ENCODE measurements at regions not wholly inside any gene's neighbourhood (a gene's known extent, or its start where the extent isn't known, plus 50 kb on each side); places are given as distances from the start of the nearest gene placed in this dataset.

DNA sequence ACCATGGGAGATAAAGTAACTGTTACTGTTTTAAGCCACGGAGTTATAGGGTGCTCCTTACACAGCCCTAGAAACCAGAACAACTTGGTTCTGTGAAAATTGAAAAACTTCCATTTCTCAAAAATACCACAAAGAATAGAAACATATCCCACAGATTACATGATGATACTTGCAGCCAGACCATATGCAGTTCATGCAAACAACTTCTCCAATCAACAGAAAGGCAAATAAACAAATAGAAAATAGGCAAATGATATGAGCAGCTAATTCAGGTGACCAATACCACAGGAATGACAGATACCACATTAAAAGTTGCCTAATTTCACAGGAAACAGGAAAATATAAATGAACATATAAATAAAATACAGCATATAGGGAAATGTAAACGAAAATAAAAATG, 297.5 kb downstream of the HTR7 start:
- WGBS: 80% methylated on average over 2 of the region's 2 CpGs
- H3K27ac ChIP-seq (ENCODE audit: low read depth in 1 of 2, low read length in 1 of 2): no peak overlapping the region
- no peaks in the 10 kb centered on the region for H3K9me3 ChIP-seq (ENCODE audit: control insufficient read depth in 2 of 2, insufficient read depth in 1 of 2, low read length in 1 of 2)
- no peaks in the 10 kb centered on the region for H3K36me3 ChIP-seq (ENCODE audit: control insufficient read depth in 2 of 2, insufficient read depth in 2 of 2, low read length in 1 of 2)
- DNase-seq (ENCODE audit: low read depth in 6 of 9, low spot score in 9 of 9): no peak
- no peaks in the 10 kb centered on the region for H3K27me3 ChIP-seq (ENCODE audit: control insufficient read depth in 2 of 2, insufficient read depth in 1 of 2, low read length in 1 of 2)
- no peak overlapping the region for H3K4me3 ChIP-seq (ENCODE audit: low read length in 2 of 2)
- no peaks in the 10 kb centered on the region for H3K4me1 ChIP-seq (ENCODE audit: control insufficient read depth in 2 of 2, insufficient read depth in 2 of 2, low read length in 2 of 2)

GRCh38 chr10:90561666-90562065, 296.2 kb downstream of the HTR7 start:
- no peaks in the 10 kb centered on the region for H3K36me3 ChIP-seq (ENCODE audit: control insufficient read depth in 2 of 2, insufficient read depth in 2 of 2, low read length in 1 of 2)
- WGBS: 90% methylated on average over 4 of the region's 4 CpGs
- no peak for DNase-seq (ENCODE audit: low read depth in 6 of 9, low spot score in 9 of 9)
- H3K27me3 ChIP-seq (ENCODE audit: control insufficient read depth in 2 of 2, insufficient read depth in 1 of 2, low read length in 1 of 2): no peaks in the 10 kb centered on the region
- no peaks in the 10 kb centered on the region for H3K9me3 ChIP-seq (ENCODE audit: control insufficient read depth in 2 of 2, insufficient read depth in 1 of 2, low read length in 1 of 2)
- no peak overlapping the region for H3K4me3 ChIP-seq (ENCODE audit: low read length in 2 of 2)
- H3K27ac ChIP-seq (ENCODE audit: low read depth in 1 of 2, low read length in 1 of 2): no peak overlapping the region
- no peaks in the 10 kb centered on the region for H3K4me1 ChIP-seq (ENCODE audit: control insufficient read depth in 2 of 2, insufficient read depth in 2 of 2, low read length in 2 of 2)

- no peaks in the 10 kb centered on the region for H3K27me3 ChIP-seq (ENCODE audit: control insufficient read depth in 2 of 2, insufficient read depth in 1 of 2, low read length in 1 of 2)
- no peak overlapping the region for H3K4me3 ChIP-seq (ENCODE audit: low read length in 2 of 2)
- no peak overlapping the region for H3K27ac ChIP-seq (ENCODE audit: low read depth in 1 of 2, low read length in 1 of 2)
- DNase-seq (ENCODE audit: low read depth in 6 of 9, low spot score in 9 of 9): no peak
- WGBS: 93% methylated on average over 8 of the region's 8 CpGs
- H3K9me3 ChIP-seq (ENCODE audit: control insufficient read depth in 2 of 2, insufficient read depth in 1 of 2, low read length in 1 of 2): no peaks in the 10 kb centered on the region
- H3K36me3 ChIP-seq (ENCODE audit: control insufficient read depth in 2 of 2, insufficient read depth in 2 of 2, low read length in 1 of 2): no peaks in the 10 kb centered on the region
- no peaks in the 10 kb centered on the region for H3K4me1 ChIP-seq (ENCODE audit: control insufficient read depth in 2 of 2, insufficient read depth in 2 of 2, low read length in 2 of 2)
Measured at GRCh38 chr10:90571481-90572258, 286.2 kb downstream of the HTR7 start.

GRCh38 chr10:90575125-90575524, 282.7 kb downstream of the HTR7 start:
- Histone ChIP-seq H3K4me3 (ENCODE audit: low read length in 2 of 2) (no peak overlapping the region), H3K4me1 (ENCODE audit: control insufficient read depth in 2 of 2, insufficient read depth in 2 of 2, low read length in 2 of 2) (no peaks in the 10 kb centered on the region), H3K27ac (ENCODE audit: low read depth in 1 of 2, low read length in 1 of 2) (no peak overlapping the region), H3K27me3 (ENCODE audit: control insufficient read depth in 2 of 2, insufficient read depth in 1 of 2, low read length in 1 of 2) (no peaks in the 10 kb centered on the region), H3K9me3 (ENCODE audit: control insufficient read depth in 2 of 2, insufficient read depth in 1 of 2, low read length in 1 of 2) (no peaks in the 10 kb centered on the region), H3K36me3 (ENCODE audit: control insufficient read depth in 2 of 2, insufficient read depth in 2 of 2, low read length in 1 of 2) (no peaks in the 10 kb centered on the region)
- no peak for DNase-seq (ENCODE audit: low read depth in 6 of 9, low spot score in 9 of 9)
- 94% methylated on average over 3 of the region's 3 CpGs for WGBS

DNA sequence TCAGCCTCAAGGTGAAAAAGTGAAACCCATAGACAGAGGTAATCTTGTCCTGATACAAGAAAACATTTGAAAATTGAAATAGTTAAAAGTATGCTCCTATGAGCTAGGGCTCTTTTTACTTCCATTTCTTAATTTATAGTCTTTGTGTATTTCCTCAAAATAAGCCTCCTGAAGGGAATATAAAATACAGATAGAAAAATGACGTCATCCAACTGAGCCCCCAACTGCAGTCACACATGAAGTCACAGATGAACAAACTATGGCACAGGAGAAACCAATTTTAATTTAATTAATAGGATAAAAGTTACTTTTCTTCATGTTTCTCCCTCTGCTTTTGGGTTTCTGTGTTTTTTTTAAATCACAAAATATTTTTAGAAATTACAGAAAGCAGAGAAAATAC, 280.3 kb downstream of the HTR7 start:
- no peaks in the 10 kb centered on the region for H3K36me3 ChIP-seq (ENCODE audit: control insufficient read depth in 2 of 2, insufficient read depth in 2 of 2, low read length in 1 of 2)
- no peaks in the 10 kb centered on the region for H3K27me3 ChIP-seq (ENCODE audit: control insufficient read depth in 2 of 2, insufficient read depth in 1 of 2, low read length in 1 of 2)
- 88% methylated on average over 1 of the region's 1 CpG for WGBS
- H3K9me3 ChIP-seq (ENCODE audit: control insufficient read depth in 2 of 2, insufficient read depth in 1 of 2, low read length in 1 of 2): no peaks in the 10 kb centered on the region
- H3K4me1 ChIP-seq (ENCODE audit: control insufficient read depth in 2 of 2, insufficient read depth in 2 of 2, low read length in 2 of 2): no peaks in the 10 kb centered on the region
- no peak for DNase-seq (ENCODE audit: low read depth in 6 of 9, low spot score in 9 of 9)
- H3K4me3 ChIP-seq (ENCODE audit: low read length in 2 of 2): no peak overlapping the region
- no peak overlapping the region for H3K27ac ChIP-seq (ENCODE audit: low read depth in 1 of 2, low read length in 1 of 2)

DNA sequence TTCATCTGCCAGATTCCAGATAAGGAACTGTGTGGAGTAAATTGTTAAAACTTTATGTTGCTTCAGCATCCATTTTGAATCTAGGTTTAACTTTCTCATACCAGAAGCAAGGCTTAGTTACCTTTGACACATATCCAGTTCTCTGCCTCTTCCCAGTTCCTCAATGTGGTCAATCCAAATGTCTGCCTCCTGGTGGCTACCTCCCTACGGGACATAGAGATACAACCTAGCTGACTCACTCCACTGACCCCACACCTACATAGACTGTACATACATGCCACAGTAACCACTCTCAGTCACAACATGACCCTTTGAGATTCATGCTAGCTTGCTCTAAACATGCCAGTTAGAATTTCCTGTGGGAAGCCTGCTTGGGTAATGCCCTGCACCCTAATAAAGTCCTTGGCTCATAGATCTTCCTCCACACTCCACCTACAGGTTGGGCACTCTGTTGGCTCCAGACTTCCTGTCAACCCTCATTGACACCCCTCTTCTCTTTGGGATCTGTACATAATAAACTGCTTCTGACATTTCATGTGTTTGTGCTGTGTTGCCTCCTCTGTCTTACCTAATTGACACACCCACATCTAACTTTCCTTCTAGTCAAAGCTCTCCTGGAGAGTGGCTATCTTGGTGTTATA, 278.1 kb downstream of the HTR7 start:
- no peaks in the 10 kb centered on the region for H3K27me3 ChIP-seq (ENCODE audit: control insufficient read depth in 2 of 2, insufficient read depth in 1 of 2, low read length in 1 of 2)
- no peaks in the 10 kb centered on the region for H3K9me3 ChIP-seq (ENCODE audit: control insufficient read depth in 2 of 2, insufficient read depth in 1 of 2, low read length in 1 of 2)
- H3K36me3 ChIP-seq (ENCODE audit: control insufficient read depth in 2 of 2, insufficient read depth in 2 of 2, low read length in 1 of 2): no peaks in the 10 kb centered on the region
- H3K4me1 ChIP-seq (ENCODE audit: control insufficient read depth in 2 of 2, insufficient read depth in 2 of 2, low read length in 2 of 2): no peaks in the 10 kb centered on the region
- no peak overlapping the region for H3K4me3 ChIP-seq (ENCODE audit: low read length in 2 of 2)
- H3K27ac ChIP-seq (ENCODE audit: low read depth in 1 of 2, low read length in 1 of 2): no peak overlapping the region
- WGBS: 73% methylated on average over 1 of the region's 1 CpG
- DNase-seq (ENCODE audit: low read depth in 6 of 9, low spot score in 9 of 9): no peak

DNA sequence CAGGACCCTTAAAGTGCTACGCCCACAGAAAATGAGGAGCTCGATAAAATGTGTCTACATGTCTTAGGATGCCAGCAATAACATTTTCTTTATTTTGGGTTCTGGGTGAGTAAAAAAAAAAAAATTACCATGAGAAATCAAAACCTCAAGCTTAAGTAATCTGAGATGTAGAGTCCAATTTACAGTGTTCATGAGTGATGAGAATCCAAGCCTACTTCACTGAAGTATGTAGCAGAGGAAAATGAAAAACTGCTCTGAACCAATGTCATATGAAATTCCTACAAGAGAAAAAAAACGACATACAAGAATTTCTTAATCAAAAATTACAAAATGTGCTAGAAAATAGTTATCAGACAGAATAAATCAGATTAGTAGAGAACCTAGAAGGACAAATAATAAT, 274.4 kb downstream of the HTR7 start:
- Histone ChIP-seq H3K4me3 (ENCODE audit: low read length in 2 of 2) (no peak overlapping the region), H3K4me1 (ENCODE audit: control insufficient read depth in 2 of 2, insufficient read depth in 2 of 2, low read length in 2 of 2) (no peaks in the 10 kb centered on the region), H3K27me3 (ENCODE audit: control insufficient read depth in 2 of 2, insufficient read depth in 1 of 2, low read length in 1 of 2) (no peaks in the 10 kb centered on the region), H3K27ac (ENCODE audit: low read depth in 1 of 2, low read length in 1 of 2) (no peak overlapping the region), H3K36me3 (ENCODE audit: control insufficient read depth in 2 of 2, insufficient read depth in 2 of 2, low read length in 1 of 2) (no peaks in the 10 kb centered on the region), H3K9me3 (ENCODE audit: control insufficient read depth in 2 of 2, insufficient read depth in 1 of 2, low read length in 1 of 2) (no peaks in the 10 kb centered on the region)
- no peak for DNase-seq (ENCODE audit: low read depth in 6 of 9, low spot score in 9 of 9)
- WGBS: 89% methylated on average over 3 of the region's 3 CpGs

GRCh38 chr10:90587081-90587491, 270.8 kb downstream of the HTR7 start:
- Histone ChIP-seq H3K27ac (ENCODE audit: low read depth in 1 of 2, low read length in 1 of 2) (no peak overlapping the region), H3K27me3 (ENCODE audit: control insufficient read depth in 2 of 2, insufficient read depth in 1 of 2, low read length in 1 of 2) (no peaks in the 10 kb centered on the region), H3K4me3 (ENCODE audit: low read length in 2 of 2) (no peak overlapping the region), H3K4me1 (ENCODE audit: control insufficient read depth in 2 of 2, insufficient read depth in 2 of 2, low read length in 2 of 2) (no peaks in the 10 kb centered on the region), H3K36me3 (ENCODE audit: control insufficient read depth in 2 of 2, insufficient read depth in 2 of 2, low read length in 1 of 2) (no peaks in the 10 kb centered on the region), H3K9me3 (ENCODE audit: control insufficient read depth in 2 of 2, insufficient read depth in 1 of 2, low read length in 1 of 2) (no peaks in the 10 kb centered on the region)
- WGBS: 77% methylated on average over 1 of the region's 1 CpG
- no peak for DNase-seq (ENCODE audit: low read depth in 6 of 9, low spot score in 9 of 9)

- H3K36me3 ChIP-seq (ENCODE audit: control insufficient read depth in 2 of 2, insufficient read depth in 2 of 2, low read length in 1 of 2): no peaks in the 10 kb centered on the region
- no peak overlapping the region for H3K27ac ChIP-seq (ENCODE audit: low read depth in 1 of 2, low read length in 1 of 2)
- no peaks in the 10 kb centered on the region for H3K27me3 ChIP-seq (ENCODE audit: control insufficient read depth in 2 of 2, insufficient read depth in 1 of 2, low read length in 1 of 2)
- no peak for DNase-seq (ENCODE audit: low read depth in 6 of 9, low spot score in 9 of 9)
- H3K9me3 ChIP-seq (ENCODE audit: control insufficient read depth in 2 of 2, insufficient read depth in 1 of 2, low read length in 1 of 2): no peaks in the 10 kb centered on the region
- WGBS: 92% methylated on average over 2 of the region's 2 CpGs
- no peak overlapping the region for H3K4me3 ChIP-seq (ENCODE audit: low read length in 2 of 2)
- H3K4me1 ChIP-seq (ENCODE audit: control insufficient read depth in 2 of 2, insufficient read depth in 2 of 2, low read length in 2 of 2): no peaks in the 10 kb centered on the region
Measured at GRCh38 chr10:90587561-90587960, 270.3 kb downstream of the HTR7 start.
